ENCODE measurements at regions not wholly inside any gene's neighbourhood (a gene's known extent, or its start where the extent isn't known, plus 50 kb on each side); places are given as distances from the start of the nearest gene placed in this dataset.

GRCh38 chr1:222970711-222971110, 155.9 kb downstream of the DISP1 start:
- Histone ChIP-seq H3K4me3 (replicated peaks in 1 of 3; ENCODE audit: insufficient read depth in 1 of 3, low read depth in 1 of 3, low read length in 3 of 3) (no peak overlapping the region), H4K20me1 (replicated peaks; ENCODE audit: control insufficient read depth, extremely low read depth, insufficient read depth, low read length) (no peaks in the 10 kb centered on the region), H3K9me3 (replicated peaks; ENCODE audit: control insufficient read depth, insufficient read depth, low read length) (no peaks in the 10 kb centered on the region), H2AFZ (ENCODE audit: low read depth, low read length) (no peak overlapping the region), H3K27ac (ENCODE audit: insufficient read depth, low read depth, low read length) (no peak overlapping the region), H3K4me2 (ENCODE audit: insufficient read depth, low read length) (no peak overlapping the region), H3K79me2 (ENCODE audit: control insufficient read depth, insufficient read depth, low read length) (no peaks in the 10 kb centered on the region), H3K4me1 (ENCODE audit: control insufficient read depth, extremely low read depth, insufficient read depth, low read length) (no peaks in the 10 kb centered on the region), H3K9ac (replicated peaks; ENCODE audit: extremely low read depth, insufficient read depth, low read length) (no peak overlapping the region), H3K9me1 (replicated peaks; ENCODE audit: control insufficient read depth, extremely low read depth, insufficient read depth, low read length) (no peaks in the 10 kb centered on the region), H3K27me3 (ENCODE audit: control insufficient read depth in 2 of 2, insufficient read depth in 2 of 2, low read length in 2 of 2) (no peaks in the 10 kb centered on the region), H3K36me3 (ENCODE audit: control insufficient read depth in 2 of 2, extremely low read depth in 1 of 2, insufficient read depth in 2 of 2, low read length in 2 of 2) (no peaks in the 10 kb centered on the region)
- dilution Hi-C loops (cut with MboI; ENCODE audit: extremely low pct_ligation_motif_present, low sequenced_read_pairs), result no loop called here
- no peak for FAIRE-seq
- ChIA-PET POLR2A (no interaction called here), CTCF (interaction anchor here (2.0 kb wide), 1 partner anchor 20 kb away, joined by 5 read pairs; no protein-coding TSS in a partner anchor)
- intact Hi-C loops (cut with micrococcal nuclease), result loop anchor here (5.0 kb wide), 1 partner anchor 83 kb away; no protein-coding TSS in a partner anchor
- BruUV-seq (replicated peaks), result no TSS peak
- TF ChIP-seq POLR2A (IDR thresholded peaks at IDR 0.05; ENCODE audit: low read depth, low read length) (no peak), FOS (IDR thresholded peaks at IDR 0.05; ENCODE audit: borderline replicate concordance, insufficient read depth, low read length) (no peak), CTCF (IDR thresholded peaks at IDR 0.05; ENCODE audit: extremely low read depth in 1 of 2, insufficient read depth in 1 of 2, low read depth in 1 of 2, low read length in 2 of 2) (no peak), POLR2AphosphoS5 (IDR thresholded peaks at IDR 0.05; ENCODE audit: insufficient read depth, low read depth, low read length) (no peak), GATA2 (IDR thresholded peaks at IDR 0.05; ENCODE audit: insufficient read depth, insufficient read length, low read depth, low read length) (no peak), MYC (IDR thresholded peaks at IDR 0.05; ENCODE audit: low read depth, low read length) (no peak), MAX (IDR thresholded peaks at IDR 0.05; ENCODE audit: insufficient read depth, insufficient read length) (no peak), JUN (IDR thresholded peaks at IDR 0.05; ENCODE audit: borderline replicate concordance, insufficient read depth, insufficient read length, low read depth) (no peak), EZH2 (IDR thresholded peaks at IDR 0.05; ENCODE audit: borderline replicate concordance, low read depth, low read length, severe bottlenecking) (no peak)
- no peak for DNase-seq (ENCODE audit: low read depth, low spot score)
